ENCODE measurements at regions not wholly inside any gene's neighbourhood (a gene's known extent, or its start where the extent isn't known, plus 50 kb on each side); places are given as distances from the start of the nearest gene placed in this dataset.

DNA sequence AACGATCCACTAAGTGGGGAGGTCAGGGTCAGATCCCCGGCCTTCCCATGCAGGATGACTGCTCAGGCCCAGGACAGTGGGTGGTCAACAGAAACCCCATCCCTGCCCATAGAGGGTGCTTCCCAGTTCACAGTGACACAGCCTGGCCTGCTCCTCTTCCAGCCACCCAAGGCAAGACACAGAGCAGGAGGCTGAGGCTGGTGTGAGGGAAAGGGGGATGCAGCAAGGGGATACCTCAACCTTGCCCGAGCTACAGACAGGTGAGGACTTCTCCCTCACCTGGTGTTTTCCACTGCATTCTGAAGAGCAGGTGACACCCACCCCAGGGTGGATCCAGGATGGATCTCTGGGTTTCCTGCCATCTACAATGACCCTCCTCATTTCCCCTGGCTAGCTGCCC lies 106.7 kb downstream of the KIF26A start:
- H4K20me1 ChIP-seq (ENCODE audit: insufficient read depth, low read length), result no peaks in the 10 kb centered on the region
- H3K9ac ChIP-seq (ENCODE audit: low read depth, low read length), result no peak overlapping the region
- H2AFZ ChIP-seq (ENCODE audit: low read depth, low read length), result no peak overlapping the region
- H3K9me3 ChIP-seq (ENCODE audit: insufficient read depth, low read length, severe bottlenecking), result peaks cover 9% of the 10 kb centered on the region
- H3K4me3 ChIP-seq (ENCODE audit: low read depth in 1 of 2, low read length in 2 of 2), result no peak overlapping the region
- TF ChIP-seq, protein P1, sequence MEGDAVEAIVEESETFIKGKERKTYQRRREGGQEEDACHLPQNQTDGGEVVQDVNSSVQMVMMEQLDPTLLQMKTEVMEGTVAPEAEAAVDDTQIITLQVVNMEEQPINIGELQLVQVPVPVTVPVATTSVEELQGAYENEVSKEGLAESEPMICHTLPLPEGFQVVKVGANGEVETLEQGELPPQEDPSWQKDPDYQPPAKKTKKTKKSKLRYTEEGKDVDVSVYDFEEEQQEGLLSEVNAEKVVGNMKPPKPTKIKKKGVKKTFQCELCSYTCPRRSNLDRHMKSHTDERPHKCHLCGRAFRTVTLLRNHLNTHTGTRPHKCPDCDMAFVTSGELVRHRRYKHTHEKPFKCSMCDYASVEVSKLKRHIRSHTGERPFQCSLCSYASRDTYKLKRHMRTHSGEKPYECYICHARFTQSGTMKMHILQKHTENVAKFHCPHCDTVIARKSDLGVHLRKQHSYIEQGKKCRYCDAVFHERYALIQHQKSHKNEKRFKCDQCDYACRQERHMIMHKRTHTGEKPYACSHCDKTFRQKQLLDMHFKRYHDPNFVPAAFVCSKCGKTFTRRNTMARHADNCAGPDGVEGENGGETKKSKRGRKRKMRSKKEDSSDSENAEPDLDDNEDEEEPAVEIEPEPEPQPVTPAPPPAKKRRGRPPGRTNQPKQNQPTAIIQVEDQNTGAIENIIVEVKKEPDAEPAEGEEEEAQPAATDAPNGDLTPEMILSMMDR (IDR thresholded peaks at IDR 0.05; ENCODE audit: borderline replicate concordance, extremely low read depth, low read length, poor library complexity, severe bottlenecking), result no peak
- TF ChIP-seq EZH2 (IDR thresholded peaks at IDR 0.05; ENCODE audit: borderline replicate concordance, low read depth, low read length, severe bottlenecking), result no peak
- H3K27ac ChIP-seq (ENCODE audit: low read length), result no peak overlapping the region
- H3K4me2 ChIP-seq (ENCODE audit: insufficient read depth, low read length), result no peak overlapping the region
- ATAC-seq (ENCODE audit: insufficient read depth, low read depth), result no peak
- DNase-seq, result no peak
- H3K79me2 ChIP-seq (ENCODE audit: insufficient read depth, low read length), result no peaks in the 10 kb centered on the region
- no peaks in the 10 kb centered on the region for H3K27me3 ChIP-seq (ENCODE audit: insufficient read depth, low read length, poor library complexity)
- H3K36me3 ChIP-seq (ENCODE audit: insufficient read depth, low read length), result no peaks in the 10 kb centered on the region
- no peaks in the 10 kb centered on the region for H3K4me1 ChIP-seq (ENCODE audit: insufficient read depth, low read length)

DNA sequence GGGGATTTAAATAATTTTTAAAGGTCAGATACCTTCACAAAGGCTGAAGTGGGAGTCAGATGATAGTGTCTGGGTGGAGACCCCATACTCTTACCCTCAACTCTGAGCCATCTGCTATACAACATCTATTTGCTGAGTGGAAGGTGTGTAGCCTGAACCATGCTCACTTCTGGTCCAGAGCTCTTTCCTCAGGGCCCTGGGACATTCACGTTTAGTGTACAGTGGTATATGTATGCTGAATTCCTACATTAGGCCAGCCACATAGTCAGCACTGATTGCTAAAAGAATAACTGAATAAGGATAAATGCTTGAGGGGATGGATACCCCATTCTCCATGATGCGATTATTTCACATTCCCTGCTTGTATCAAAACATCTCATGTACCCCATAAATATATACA lies 107.3 kb downstream of the KIF26A start:
- H3K79me2 ChIP-seq (ENCODE audit: insufficient read depth, low read length), result no peaks in the 10 kb centered on the region
- no peaks in the 10 kb centered on the region for H3K27me3 ChIP-seq (ENCODE audit: insufficient read depth, low read length, poor library complexity)
- no peaks in the 10 kb centered on the region for H4K20me1 ChIP-seq (ENCODE audit: insufficient read depth, low read length)
- H3K9me3 ChIP-seq (ENCODE audit: insufficient read depth, low read length, severe bottlenecking), result peaks cover 9% of the 10 kb centered on the region
- H3K4me3 ChIP-seq (ENCODE audit: low read depth in 1 of 2, low read length in 2 of 2), result no peak overlapping the region
- H3K36me3 ChIP-seq (ENCODE audit: insufficient read depth, low read length), result no peaks in the 10 kb centered on the region
- H3K27ac ChIP-seq (ENCODE audit: low read length), result no peak overlapping the region
- no peak overlapping the region for H3K9ac ChIP-seq (ENCODE audit: low read depth, low read length)
- no peak for TF ChIP-seq EZH2 (IDR thresholded peaks at IDR 0.05; ENCODE audit: borderline replicate concordance, low read depth, low read length, severe bottlenecking)
- TF ChIP-seq, protein P1 (IDR thresholded peaks at IDR 0.05; ENCODE audit: borderline replicate concordance, extremely low read depth, low read length, poor library complexity, severe bottlenecking), result no peak
- H3K4me1 ChIP-seq (ENCODE audit: insufficient read depth, low read length), result no peaks in the 10 kb centered on the region
- H2AFZ ChIP-seq (ENCODE audit: low read depth, low read length), result no peak overlapping the region
- ATAC-seq (ENCODE audit: insufficient read depth, low read depth), result no peak
- DNase-seq, result no peak
- no peak overlapping the region for H3K4me2 ChIP-seq (ENCODE audit: insufficient read depth, low read length)

DNA sequence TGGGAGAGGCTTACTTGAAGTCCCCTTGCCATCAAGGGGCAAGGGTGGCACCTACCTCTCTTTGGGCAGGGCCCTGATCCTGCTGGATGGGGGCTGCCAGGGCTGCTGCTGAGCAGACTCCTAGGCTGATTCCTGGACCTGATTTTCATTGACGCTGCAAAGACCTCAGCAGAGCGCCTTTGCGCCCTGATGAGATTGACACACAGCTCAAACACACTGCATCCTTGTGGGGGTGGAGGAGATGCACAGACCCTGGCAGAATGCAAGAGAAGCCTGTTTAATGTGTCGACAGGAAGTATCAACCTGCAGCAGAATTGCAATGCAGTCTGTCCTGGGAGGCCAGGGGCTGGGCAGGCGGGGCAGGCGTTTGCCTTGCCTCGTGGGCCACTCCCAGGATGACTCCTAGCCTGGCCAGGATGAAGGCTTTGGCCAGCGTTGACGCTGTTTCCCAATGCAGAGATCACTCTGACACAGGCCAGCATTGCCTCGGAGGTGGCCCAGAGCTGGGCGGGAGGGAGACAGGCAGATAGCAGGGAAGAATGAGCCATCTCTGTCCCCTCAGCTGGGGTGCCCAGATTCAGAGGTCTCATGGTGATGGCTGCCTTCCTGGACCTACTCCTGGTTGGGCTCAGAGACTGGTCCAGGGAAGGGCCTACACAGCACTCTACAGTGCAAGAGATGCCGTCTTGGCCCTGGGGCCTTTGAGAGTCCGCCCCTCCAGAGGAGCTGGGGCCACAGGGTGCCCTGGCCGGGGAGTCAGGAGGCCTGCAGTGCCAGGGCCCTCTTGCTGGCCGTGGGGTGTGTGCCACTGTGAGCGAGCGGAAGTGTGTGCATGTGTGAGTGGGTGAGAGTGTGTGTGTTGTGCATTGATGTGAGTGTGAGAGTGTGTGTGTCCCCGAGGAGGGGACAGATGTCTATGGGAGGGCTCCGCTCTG lies 108.3 kb downstream of the KIF26A start:
- peaks cover 9% of the 10 kb centered on the region for H3K9me3 ChIP-seq (ENCODE audit: insufficient read depth, low read length, severe bottlenecking)
- no peaks in the 10 kb centered on the region for H4K20me1 ChIP-seq (ENCODE audit: insufficient read depth, low read length)
- H3K9ac ChIP-seq (ENCODE audit: low read depth, low read length), result no peak overlapping the region
- H3K4me3 ChIP-seq (ENCODE audit: low read depth in 1 of 2, low read length in 2 of 2), result no peak overlapping the region
- no peak for ATAC-seq (ENCODE audit: insufficient read depth, low read depth)
- TF ChIP-seq EZH2 (IDR thresholded peaks at IDR 0.05; ENCODE audit: borderline replicate concordance, low read depth, low read length, severe bottlenecking), result no peak
- TF ChIP-seq, protein P1 (IDR thresholded peaks at IDR 0.05; ENCODE audit: borderline replicate concordance, extremely low read depth, low read length, poor library complexity, severe bottlenecking), result no peak
- H3K36me3 ChIP-seq (ENCODE audit: insufficient read depth, low read length), result no peaks in the 10 kb centered on the region
- H3K4me1 ChIP-seq (ENCODE audit: insufficient read depth, low read length), result no peaks in the 10 kb centered on the region
- H3K79me2 ChIP-seq (ENCODE audit: insufficient read depth, low read length), result no peaks in the 10 kb centered on the region
- DNase-seq, result no peak
- H3K4me2 ChIP-seq (ENCODE audit: insufficient read depth, low read length), result no peak overlapping the region
- H2AFZ ChIP-seq (ENCODE audit: low read depth, low read length), result no peak overlapping the region
- no peaks in the 10 kb centered on the region for H3K27me3 ChIP-seq (ENCODE audit: insufficient read depth, low read length, poor library complexity)
- no peak overlapping the region for H3K27ac ChIP-seq (ENCODE audit: low read length)
